NCI-H1436 (cell line): ENCODE measurements at regions not wholly inside any gene's neighbourhood (a gene's known extent, or its start where the extent isn't known, plus 50 kb on each side); places are given as distances from the start of the nearest gene placed in this dataset.
"Not testable (repeated sequence)": the region's sequence is repeated elsewhere in the genome, so short reads cannot be mapped to it uniquely, and the experiment has no call there.

ENCODE experiments used
- DNase-seq: peaks from one replicate; lab custom pipeline; 2025; lab: John Stamatoyannopoulos, UW

GRCh38 chr13:50274181-50274580 is 258.9 kb downstream of the KCNRG start:
- DNase-seq: no peak

- DNase-seq: no peak
Observed at GRCh38 chr13:50275392-50276063, 260.3 kb downstream of the KCNRG start.

GRCh38 chr13:50276550-50276949 is 261.3 kb downstream of the KCNRG start:
- DNase-seq: no peak

- no peak for DNase-seq
Observed at GRCh38 chr13:50277127-50277526, 261.9 kb downstream of the KCNRG start.

GRCh38 chr13:50277906-50278305 is 262.7 kb downstream of the KCNRG start:
- DNase-seq: no peak

GRCh38 chr13:50280441-50280937 is 265.2 kb downstream of the KCNRG start:
- DNase-seq: no peak

- no peak for DNase-seq
Observed at GRCh38 chr13:50282016-50282415, 266.8 kb downstream of the KCNRG start.

- DNase-seq: no peak
Observed at GRCh38 chr13:50283017-50283416, 267.8 kb downstream of the KCNRG start.

- DNase-seq: no peak
Observed at GRCh38 chr13:50284540-50284939, 269.3 kb downstream of the KCNRG start.

GRCh38 chr13:50285283-50285682 is 270.0 kb downstream of the KCNRG start:
- DNase-seq: no peak

GRCh38 chr13:50286324-50286723 is 271.1 kb downstream of the KCNRG start:
- DNase-seq: no peak

GRCh38 chr13:50290186-50290585 is 274.9 kb downstream of the KCNRG start:
- no peak for DNase-seq

- DNase-seq: no peak
Observed at GRCh38 chr13:50291611-50292010, 276.4 kb downstream of the KCNRG start.

GRCh38 chr13:50292081-50292480 is 276.8 kb downstream of the KCNRG start:
- no peak for DNase-seq

GRCh38 chr13:50294425-50294824 is 279.2 kb downstream of the KCNRG start:
- DNase-seq: not testable (repeated sequence)

- no peak for DNase-seq
Observed at GRCh38 chr13:50299546-50300249, 284.5 kb downstream of the KCNRG start.

- DNase-seq: no peak
Observed at GRCh38 chr13:50303963-50304721, 288.9 kb downstream of the KCNRG start.

- DNase-seq: no peak
Observed at GRCh38 chr13:50306156-50306555, 290.9 kb downstream of the KCNRG start.

- no peak for DNase-seq
Observed at GRCh38 chr13:50309318-50309717, 294.1 kb downstream of the KCNRG start.

GRCh38 chr13:50309882-50310594 is 294.8 kb downstream of the KCNRG start:
- no peak for DNase-seq

- no peak for DNase-seq
Observed at GRCh38 chr13:50310734-50311133, 295.5 kb downstream of the KCNRG start.

GRCh38 chr13:50318887-50319286 is 303.6 kb downstream of the KCNRG start:
- no peak for DNase-seq
